H1 (cell line): ENCODE measurements at regions not wholly inside any gene's neighbourhood (a gene's known extent, or its start where the extent isn't known, plus 50 kb on each side); places are given as distances from the start of the nearest gene placed in this dataset.

Experiments
- CTCF ChIA-PET: fragments of 300-600 bp; sonication (Branson Sonifier 250); formaldehyde crosslinking; loops from one replicate; lab custom pipeline; 2021; ENCODE audit not compliant: partially characterized antibody; lab: Charles Lee
- POLR2A ChIA-PET: fragments of 300-600 bp; sonication (Branson Sonifier 250); formaldehyde crosslinking; loops from one replicate; lab custom pipeline; 2021; ENCODE audit warnings: inconsistent platforms; ENCODE audit not compliant: partially characterized antibody; lab: Charles Lee
- DNase-seq, 2 experiments: peaks; one replicate each; pipeline versions ENCODE4 v3.0.0 to v3.0.0-alpha.2; 2010 to 2022; ENCODE audit warnings: low spot score in 2 of 2, low read depth in 1 of 2, mixed read lengths in 1 of 2
- FAIRE-seq: peaks from 2 replicates; lab custom pipeline; 2011; peaks lifted over from hg19 to GRCh38; lab: Jason Lieb, UNC
- H2AFZ ChIP-seq: 2 replicates; pipeline ENCODE4 v1.8.1; 2012; ENCODE audit warnings: low read length, inconsistent platforms
- H2AK5ac ChIP-seq: 2 replicates; pipeline ENCODE4 v1.6.1; 2013; ENCODE audit warnings: low read depth, low read length
- H2BK120ac ChIP-seq: replicated peaks from 2 replicates; pipeline ENCODE3; 2013; ENCODE audit warnings: low read depth, low read length, inconsistent platforms
- H2BK12ac ChIP-seq: 2 replicates; pipeline ENCODE4 v1.6.1; 2013; ENCODE audit warnings: low read depth, low read length
- H2BK15ac ChIP-seq: 2 replicates; pipeline ENCODE4 v1.6.1; 2013; ENCODE audit warnings: low read length
- H2BK20ac ChIP-seq: 2 replicates; pipeline ENCODE4 v1.6.1; 2013; ENCODE audit warnings: low read length
- H2BK5ac ChIP-seq: 2 replicates; pipeline ENCODE4 v1.6.1; 2013; ENCODE audit warnings: low read depth, low read length
- H3K14ac ChIP-seq: 2 replicates; pipeline ENCODE4 v1.6.1; 2013; ENCODE audit warnings: inconsistent platforms; ENCODE audit not compliant: insufficient read length
- H3K18ac ChIP-seq: 2 replicates; pipeline ENCODE4 v1.6.1; 2013; ENCODE audit warnings: low read length; ENCODE audit errors: extremely low read depth
- H3K23ac ChIP-seq: 2 replicates; pipeline ENCODE4 v1.6.1; 2013; ENCODE audit warnings: inconsistent platforms; ENCODE audit not compliant: insufficient read length
- H3K23me2 ChIP-seq: 2 replicates; pipeline ENCODE4 v1.6.1; 2013; ENCODE audit warnings: low read depth, low read length
- H3K27ac ChIP-seq: 2 replicates; pipeline ENCODE4 v1.6.1; 2011; ENCODE audit warnings: low read depth, low read length, inconsistent platforms
- H3K27me3 ChIP-seq, 4 experiments: replicated peaks in 1 of 4; 1 replicate in 1 of 4; 2 replicates in 3 of 4; pipeline versions ENCODE4 v1.6.1 to v1.8.1; 2011 to 2013; ENCODE audit warnings: low read length in 3 of 4, mild to moderate bottlenecking in 3 of 4, inconsistent platforms in 2 of 4, mixed read lengths in 2 of 4, moderate library complexity in 1 of 4; ENCODE audit not compliant: control insufficient read depth in 3 of 4, insufficient read depth in 3 of 4; ENCODE audit errors: extremely low read depth in 1 of 4
- H3K36me3 ChIP-seq, 4 experiments: 2 replicates each; pipeline versions ENCODE4 v1.6.1 to v1.8.1; 2011 to 2013; ENCODE audit warnings: mild to moderate bottlenecking in 4 of 4, low read length in 3 of 4, moderate library complexity in 2 of 4, control low read depth in 1 of 4, inconsistent platforms in 1 of 4; ENCODE audit not compliant: insufficient read depth in 4 of 4, control insufficient read depth in 2 of 4
- H3K4ac ChIP-seq: replicated peaks from 2 replicates; pipeline ENCODE3; 2013; ENCODE audit warnings: low read length, low read depth, mixed read lengths, inconsistent platforms; ENCODE audit not compliant: insufficient read length
- H3K4me1 ChIP-seq, 4 experiments: replicated peaks in 1 of 4; 1 replicate in 1 of 4; 2 replicates in 3 of 4; pipeline versions ENCODE4 v1.6.1 to v1.8.1; 2011 to 2013; ENCODE audit warnings: low read length in 3 of 4, inconsistent platforms in 2 of 4, mixed read lengths in 1 of 4; ENCODE audit not compliant: insufficient read depth in 4 of 4, control insufficient read depth in 3 of 4
- H3K4me2 ChIP-seq, 2 experiments: 2 replicates each; pipeline versions ENCODE4 v1.6.1 to v1.8.1; 2011 to 2013; ENCODE audit warnings: low read depth in 2 of 2, low read length in 2 of 2, control low read depth in 1 of 2, inconsistent platforms in 1 of 2, mild to moderate bottlenecking in 1 of 2; ENCODE audit not compliant: insufficient read depth in 1 of 2
- H3K4me3 ChIP-seq, 4 experiments: fragments of 200-600, 300-600 bp in 1 of 4; sonication (generic), shearing (Covaris generic), sonication (Bioruptor Twin) in 1 of 4; 2 replicates each; pipeline versions ENCODE4 v1.5.1 to v1.8.1; 2011 to 2016; ENCODE audit warnings: low read length in 4 of 4, low read depth in 3 of 4, control low read depth in 2 of 4, inconsistent platforms in 2 of 4, mild to moderate bottlenecking in 2 of 4, mixed read lengths in 1 of 4, moderate library complexity in 1 of 4; ENCODE audit not compliant: insufficient read depth in 2 of 4; ENCODE audit errors: extremely low read depth in 1 of 4
- H3K56ac ChIP-seq: replicated peaks from 2 replicates; pipeline ENCODE3; 2013; ENCODE audit warnings: low read depth, mild to moderate bottlenecking, mixed read lengths, low read length, inconsistent platforms; ENCODE audit not compliant: insufficient read length
- H3K79me1 ChIP-seq: 2 replicates; pipeline ENCODE4 v1.6.1; 2013; ENCODE audit warnings: low read depth, low read length, control low read depth
- H3K79me2 ChIP-seq, 2 experiments: 2 replicates each; pipeline versions ENCODE4 v1.6.1 to v1.8.1; 2012 to 2013; ENCODE audit warnings: low read length in 2 of 2, mild to moderate bottlenecking in 2 of 2, inconsistent platforms in 1 of 2; ENCODE audit not compliant: insufficient read depth in 2 of 2, control insufficient read depth in 1 of 2
- H3K9ac ChIP-seq, 4 experiments: replicated peaks in 1 of 4; 1 replicate in 1 of 4; 2 replicates in 3 of 4; pipeline versions ENCODE4 v1.6.1 to v1.8.1; 2011 to 2013; ENCODE audit warnings: low read depth in 3 of 4, low read length in 3 of 4, control low read depth in 2 of 4, mild to moderate bottlenecking in 2 of 4, moderate library complexity in 2 of 4, inconsistent platforms in 1 of 4; ENCODE audit errors: extremely low read depth in 1 of 4
- H3K9me3 ChIP-seq, 2 experiments: 2 replicates each; pipeline versions ENCODE4 v1.6.1 to v1.8.1; 2012 to 2013; ENCODE audit warnings: mild to moderate bottlenecking in 2 of 2, moderate library complexity in 2 of 2, control low read depth in 1 of 2, inconsistent platforms in 1 of 2, low read depth in 1 of 2, low read length in 1 of 2, mixed read lengths in 1 of 2; ENCODE audit not compliant: insufficient read depth in 2 of 2
- H4K20me1 ChIP-seq, 2 experiments: replicated peaks in 1 of 2; 2 replicates each; pipeline versions ENCODE3 to v1.8.1; 2011 to 2013; ENCODE audit warnings: inconsistent platforms in 2 of 2, low read length in 2 of 2, mild to moderate bottlenecking in 1 of 2; ENCODE audit not compliant: insufficient read depth in 2 of 2, control insufficient read depth in 1 of 2
- H4K5ac ChIP-seq: 2 replicates; pipeline ENCODE4 v1.6.1; 2013; ENCODE audit warnings: low read length, low read depth, mixed read lengths, inconsistent platforms; ENCODE audit not compliant: insufficient read length
- H4K8ac ChIP-seq: 2 replicates; pipeline ENCODE4 v1.8.0; 2013; ENCODE audit warnings: mild to moderate bottlenecking, moderate library complexity, low read length, inconsistent platforms; ENCODE audit not compliant: insufficient read depth; ENCODE audit errors: extremely low read depth
- H4K91ac ChIP-seq: replicated peaks from 2 replicates; pipeline ENCODE3; 2013; ENCODE audit warnings: low read length, mixed read lengths, inconsistent platforms; ENCODE audit not compliant: insufficient read length
- CBX8 ChIP-seq: fragments of 300-800, 300-1000 bp; sonication (generic); IDR thresholded peaks from 2 replicates; pipeline ENCODE4 v1.7.1; 2016; ENCODE audit warnings: low read depth, low read length, borderline replicate concordance
- CHD1 ChIP-seq: IDR thresholded peaks from 2 replicates; pipeline ENCODE4 v1.6.1; 2012; ENCODE audit warnings: low read depth, low read length, improper control_type of control experiment
- CHD2 ChIP-seq: IDR thresholded peaks from 2 replicates; pipeline ENCODE4 v1.6.1; 2012; ENCODE audit warnings: low read length, improper control_type of control experiment
- E2F6 ChIP-seq: IDR thresholded peaks from 2 replicates; pipeline ENCODE4 v1.6.1; 2012; ENCODE audit warnings: inconsistent platforms
- EGR1 ChIP-seq: IDR thresholded peaks from 2 replicates; pipeline ENCODE4 v1.6.1; 2011; ENCODE audit warnings: low read depth, low read length, borderline replicate concordance
- MAFK ChIP-seq: IDR thresholded peaks from 2 replicates; pipeline ENCODE4 v1.6.1; 2012; ENCODE audit warnings: low read depth, mild to moderate bottlenecking, improper control_type of control experiment, low read length
- POLR2A ChIP-seq, 2 experiments: IDR thresholded peaks; 1 replicate in 1 of 2; 2 replicates in 1 of 2; pipeline ENCODE4 v1.6.1; 2011; ENCODE audit warnings: low read depth in 2 of 2, low read length in 2 of 2, mild to moderate bottlenecking in 2 of 2; ENCODE audit errors: control extremely low read depth in 1 of 2
- POU5F1 ChIP-seq: IDR thresholded peaks from 2 replicates; pipeline ENCODE4 v1.6.1; 2011; ENCODE audit warnings: low read depth, mild to moderate bottlenecking, low read length, moderate library complexity
- RXRA ChIP-seq: IDR thresholded peaks from 2 replicates; pipeline ENCODE4 v1.6.1; 2011; ENCODE audit warnings: low read depth, mild to moderate bottlenecking, low read length, moderate library complexity; ENCODE audit not compliant: insufficient read depth
- SP1 ChIP-seq: IDR thresholded peaks from 2 replicates; pipeline ENCODE4 v1.6.1; 2011; ENCODE audit warnings: low read depth, low read length
- YY1 ChIP-seq: IDR thresholded peaks from 2 replicates; pipeline ENCODE4 v1.6.1; 2011; ENCODE audit warnings: low read depth, mild to moderate bottlenecking, low read length
- WGBS, 2 experiments: shearing (Covaris generic) in 1 of 2; methylation state at CpG; one replicate each; pipeline versions ENCODE4 v1.1.6 to v1.1.7; 2013 to 2015; ENCODE audit warnings: low lambda C conversion rate in 2 of 2, mixed read lengths in 2 of 2, inconsistent platforms in 1 of 2, low coverage in 1 of 2, missing lambda C conversion rate in 1 of 2; ENCODE audit not compliant: insufficient replicate concordance in 2 of 2, insufficient coverage in 1 of 2, insufficient read length in 1 of 2; ENCODE audit errors: extremely low coverage in 1 of 2, missing lambda C conversion rate in 1 of 2; 5-methylcytosine and 5-hydroxymethylcytosine counted together

- WGBS, 2 experiments: 97% methylated on average over 23 of the region's 24 CpGs; no CpG with 5 or more reads in 1 of the 2 experiments
- no peaks in the 10 kb centered on the region; a peak in 1 of 7 replicates for H3K4me1 ChIP-seq
- CTCF ChIA-PET: no interaction called here
- no peak overlapping the region for H3K4ac ChIP-seq
- no peak overlapping the region for H2BK20ac ChIP-seq
- no peak for TF ChIP-seq CHD2
- no peak for TF ChIP-seq MAFK
- TF ChIP-seq CHD1: no peak
- TF ChIP-seq YY1: no peak
- TF ChIP-seq CBX8: no peak
- no peak for TF ChIP-seq POU5F1
- TF ChIP-seq E2F6: no peak
- TF ChIP-seq POLR2A (IDR thresholded peaks at IDR 0.05; ENCODE audit: control extremely low read depth in 1 of 2, low read depth in 2 of 2, low read length in 2 of 2): no peak
- TF ChIP-seq SP1: no peak
- no peak for TF ChIP-seq RXRA
- no peak for TF ChIP-seq EGR1
- H3K23me2 ChIP-seq: no peaks in the 10 kb centered on the region
- H3K4me2 ChIP-seq: no peak overlapping the region
- no peak overlapping the region; the same call in 1 of the 2 replicates for H4K8ac ChIP-seq
- no peak overlapping the region for H2BK15ac ChIP-seq
- FAIRE-seq: no peak
- DNase-seq: no peak
- H4K91ac ChIP-seq: no peak overlapping the region
- H2AFZ ChIP-seq: no peak overlapping the region
- H3K18ac ChIP-seq: no peak overlapping the region
- H2BK120ac ChIP-seq: no peak overlapping the region
- H3K9ac ChIP-seq: no peak overlapping the region
- POLR2A ChIA-PET: no interaction called here
- no peaks in the 10 kb centered on the region for H4K20me1 ChIP-seq
- H3K9me3 ChIP-seq: no peaks in the 10 kb centered on the region
- H2BK12ac ChIP-seq: no peak overlapping the region
- H2AK5ac ChIP-seq: no peak overlapping the region
- H3K14ac ChIP-seq: no peak overlapping the region
- H3K56ac ChIP-seq: no peak overlapping the region
- no peak overlapping the region for H3K23ac ChIP-seq
- no peak overlapping the region for H3K27ac ChIP-seq
- no peaks in the 10 kb centered on the region; a peak in 1 of 7 replicates for H3K27me3 ChIP-seq
- H3K4me3 ChIP-seq: no peak overlapping the region
- H2BK5ac ChIP-seq: no peak overlapping the region
- H3K79me2 ChIP-seq: no peaks in the 10 kb centered on the region
- no peaks in the 10 kb centered on the region for H3K36me3 ChIP-seq
- no peak overlapping the region for H4K5ac ChIP-seq
- H3K79me1 ChIP-seq: no peaks in the 10 kb centered on the region
Measured at GRCh38 chr10:1964476-1964875, 227.2 kb upstream of the ADARB2 start.
